ENCODE measurements at regions not wholly inside any gene's neighbourhood (a gene's known extent, or its start where the extent isn't known, plus 50 kb on each side); places are given as distances from the start of the nearest gene placed in this dataset.
"Not testable (repeated sequence)": the region's sequence is repeated elsewhere in the genome, so short reads cannot be mapped to it uniquely, and the experiment has no call there.

GRCh38 chr11:3437441-3437840 lies 58.5 kb upstream of the ZNF195 start:
- DNase-seq: not testable (repeated sequence)

GRCh38 chr11:3434976-3435375 lies 56.0 kb upstream of the ZNF195 start:
- no peak for DNase-seq

GRCh38 chr11:3429191-3429590 lies 50.2 kb upstream of the ZNF195 start:
- DNase-seq: peak; percentile 9

Measured in DMS79 treated with DMSO at 0.1 percent for 48 hours (cell line).